ENCODE measurements at regions not wholly inside any gene's neighbourhood (a gene's known extent, or its start where the extent isn't known, plus 50 kb on each side); places are given as distances from the start of the nearest gene placed in this dataset.
"Not testable (repeated sequence)": the region's sequence is repeated elsewhere in the genome, so short reads cannot be mapped to it uniquely, and the experiment has no call there.

- Histone ChIP-seq H3K4me1 (no peaks in the 10 kb centered on the region), H3K36me3 (no peaks in the 10 kb centered on the region), H3K27me3 (no peaks in the 10 kb centered on the region), H3K27ac (no peak overlapping the region), H3K4me3 (no peak overlapping the region), H3K9me3 (no peaks in the 10 kb centered on the region)
- no peak for DNase-seq
- TF ChIP-seq EP300 (IDR thresholded peaks at IDR 0.05) = no peak
- TF ChIP-seq CTCF (IDR thresholded peaks at IDR 0.05) = no peak
- TF ChIP-seq POLR2A (IDR thresholded peaks at IDR 0.05) = no peak
- no peak for TF ChIP-seq POLR2AphosphoS5 (IDR thresholded peaks at IDR 0.05)
- WGBS, 2 donors = 91 to 93% methylated on average over 1 of the region's 1 CpG
- intact Hi-C loops (cut with DNase I) = no loop called here
These were observed 524.0 kb downstream of the LRRIQ3 start for GRCh38 chr1:73673971-73674370.

DNA sequence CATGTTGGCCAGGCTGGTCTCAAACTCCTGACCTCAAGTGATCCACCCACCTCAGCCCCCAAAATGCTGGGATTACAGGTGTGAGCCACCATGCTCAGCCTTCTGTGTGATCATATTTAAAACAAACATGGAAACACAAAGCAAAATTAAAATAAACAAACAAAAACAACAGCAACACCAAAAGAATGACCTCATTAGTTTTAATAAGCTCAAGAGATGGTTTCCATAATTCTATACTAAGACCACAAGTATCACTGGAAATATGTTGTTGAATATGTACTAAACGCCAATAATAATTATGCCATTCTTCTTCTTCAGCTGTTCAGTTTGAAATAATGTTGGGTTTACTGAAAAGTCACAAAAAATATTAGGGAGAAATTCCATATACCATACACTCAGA is 526.4 kb downstream of the LRRIQ3 start:
- intact Hi-C loops (cut with DNase I) = no loop called here
- Histone ChIP-seq H3K36me3 (no peaks in the 10 kb centered on the region), H3K4me1 (no peaks in the 10 kb centered on the region), H3K27me3 (no peaks in the 10 kb centered on the region), H3K9me3 (peaks cover 0 to 2% (median 0%) of the 10 kb centered on the region in 4 donors), H3K4me3 (no peak overlapping the region), H3K27ac (no peak overlapping the region)
- no peak for TF ChIP-seq POLR2A (IDR thresholded peaks at IDR 0.05)
- TF ChIP-seq EP300 (IDR thresholded peaks at IDR 0.05) = no peak
- TF ChIP-seq CTCF (IDR thresholded peaks at IDR 0.05) = no peak
- no peak for TF ChIP-seq POLR2AphosphoS5 (IDR thresholded peaks at IDR 0.05)
- WGBS, 2 donors = 92 to 93% methylated on average over 1 of the region's 1 CpG
- DNase-seq = no peak

DNA sequence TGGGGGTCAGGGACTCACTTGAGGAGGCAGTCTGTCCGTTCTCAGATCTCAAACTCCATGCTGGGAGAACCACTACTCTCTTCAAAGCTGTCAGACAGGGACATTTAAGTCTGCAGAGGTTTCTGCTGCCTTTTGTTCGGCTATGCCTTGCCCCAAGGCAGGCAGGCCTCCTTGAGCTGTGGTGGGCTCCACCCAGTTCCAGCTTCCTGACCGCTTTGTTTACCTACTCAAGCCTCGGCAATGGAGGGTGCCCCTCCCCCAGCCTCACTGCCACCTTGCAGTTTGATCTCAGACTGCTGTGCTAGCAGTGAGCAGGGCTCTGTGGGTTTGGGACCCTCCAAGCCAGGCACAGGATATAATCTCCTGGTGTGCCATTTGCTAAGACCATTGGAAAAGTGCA is 530.0 kb downstream of the LRRIQ3 start:
- not testable (repeated sequence) for H3K9me3 ChIP-seq

DNA sequence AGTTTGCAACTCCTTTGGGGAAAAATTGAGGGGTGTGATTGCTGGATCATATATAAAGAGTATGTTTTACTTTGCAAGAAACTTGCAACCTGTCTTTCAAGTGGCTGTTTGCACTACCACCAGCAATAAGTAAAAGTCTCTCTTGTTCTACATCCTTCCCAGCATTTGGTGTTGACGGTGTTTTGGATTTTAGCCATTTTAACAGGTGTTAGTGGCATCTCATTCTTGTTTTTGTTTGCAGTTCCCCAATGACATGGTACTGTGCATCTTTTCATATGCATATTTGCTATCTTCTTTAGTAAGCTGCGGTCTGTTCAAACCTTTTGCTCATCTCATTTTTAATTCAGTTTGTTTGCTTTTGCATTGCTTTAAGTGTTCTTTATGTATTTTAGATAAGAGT is 535.5 kb downstream of the LRRIQ3 start:
- H3K36me3 ChIP-seq = no peaks in the 10 kb centered on the region
- no peak for DNase-seq
- peaks cover 0 to 2% (median 0%) of the 10 kb centered on the region in 4 donors for H3K9me3 ChIP-seq
- H3K4me1 ChIP-seq = no peaks in the 10 kb centered on the region
- H3K27me3 ChIP-seq = no peaks in the 10 kb centered on the region
- H3K4me3 ChIP-seq = no peak overlapping the region
- no peak overlapping the region for H3K27ac ChIP-seq
- TF ChIP-seq CTCF (IDR thresholded peaks at IDR 0.05) (no peak), EP300 (IDR thresholded peaks at IDR 0.05) (no peak), POLR2A (IDR thresholded peaks at IDR 0.05) (no peak), POLR2AphosphoS5 (IDR thresholded peaks at IDR 0.05) (no peak)
- intact Hi-C loops (cut with DNase I) = no loop called here
- 68 to 83% methylated on average over 2 of the region's 2 CpGs for WGBS, 2 donors

More for the DNA sequence above, 530.0 kb downstream of the LRRIQ3 start:
- H3K36me3 ChIP-seq; H3K4me1 ChIP-seq; DNase-seq; intact Hi-C loops (cut with DNase I); H3K27ac ChIP-seq; H3K4me3 ChIP-seq; H3K27me3 ChIP-seq: not testable (repeated sequence)
- 74 to 80% methylated on average over 4 of the region's 4 CpGs for WGBS, 2 donors

- Histone ChIP-seq H3K27me3 (no peaks in the 10 kb centered on the region), H3K9me3 (peaks cover 0 to 2% (median 0%) of the 10 kb centered on the region in 4 donors), H3K36me3 (no peaks in the 10 kb centered on the region), H3K27ac (no peak overlapping the region), H3K4me3 (no peak overlapping the region), H3K4me1 (no peaks in the 10 kb centered on the region)
- intact Hi-C loops (cut with DNase I) = no loop called here
- 75 to 81% methylated on average over 2 of the region's 2 CpGs for WGBS, 2 donors
- no peak for DNase-seq
- TF ChIP-seq POLR2A (IDR thresholded peaks at IDR 0.05) (no peak), CTCF (IDR thresholded peaks at IDR 0.05) (no peak), EP300 (IDR thresholded peaks at IDR 0.05) (no peak), POLR2AphosphoS5 (IDR thresholded peaks at IDR 0.05) (no peak)
These were observed 538.8 kb downstream of the LRRIQ3 start for GRCh38 chr1:73659136-73659535.

Data from sigmoid colon (tissue), 6 donors.